ENCODE measurements at regions not wholly inside any gene's neighbourhood (a gene's known extent, or its start where the extent isn't known, plus 50 kb on each side); places are given as distances from the start of the nearest gene placed in this dataset.

DNA sequence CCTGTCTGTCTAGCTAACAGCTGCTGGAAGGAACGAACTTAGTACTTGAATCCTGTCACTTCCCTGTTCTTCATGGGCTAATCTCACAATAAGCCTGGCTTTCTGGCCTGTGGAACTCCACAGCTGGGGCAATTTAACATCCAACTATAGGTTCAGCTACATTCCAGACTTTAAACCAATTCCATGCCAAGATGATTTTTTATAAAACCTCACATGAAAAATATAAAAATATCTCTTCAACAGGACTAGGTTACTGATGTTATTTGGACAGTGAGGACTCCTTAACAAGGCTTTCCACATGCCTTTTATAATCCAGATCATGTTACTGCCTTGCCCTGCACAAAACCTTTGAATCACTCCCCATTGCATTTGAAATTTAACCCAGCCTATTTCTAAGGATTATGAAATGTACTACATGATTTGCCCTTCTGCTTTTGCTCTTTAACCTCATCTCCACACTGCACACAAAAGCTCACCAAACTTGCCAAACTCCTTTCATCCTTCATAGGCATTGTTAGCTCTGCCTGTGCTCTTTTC, 863.2 kb upstream of the CHAC2 start:
- TF ChIP-seq, protein P1, sequence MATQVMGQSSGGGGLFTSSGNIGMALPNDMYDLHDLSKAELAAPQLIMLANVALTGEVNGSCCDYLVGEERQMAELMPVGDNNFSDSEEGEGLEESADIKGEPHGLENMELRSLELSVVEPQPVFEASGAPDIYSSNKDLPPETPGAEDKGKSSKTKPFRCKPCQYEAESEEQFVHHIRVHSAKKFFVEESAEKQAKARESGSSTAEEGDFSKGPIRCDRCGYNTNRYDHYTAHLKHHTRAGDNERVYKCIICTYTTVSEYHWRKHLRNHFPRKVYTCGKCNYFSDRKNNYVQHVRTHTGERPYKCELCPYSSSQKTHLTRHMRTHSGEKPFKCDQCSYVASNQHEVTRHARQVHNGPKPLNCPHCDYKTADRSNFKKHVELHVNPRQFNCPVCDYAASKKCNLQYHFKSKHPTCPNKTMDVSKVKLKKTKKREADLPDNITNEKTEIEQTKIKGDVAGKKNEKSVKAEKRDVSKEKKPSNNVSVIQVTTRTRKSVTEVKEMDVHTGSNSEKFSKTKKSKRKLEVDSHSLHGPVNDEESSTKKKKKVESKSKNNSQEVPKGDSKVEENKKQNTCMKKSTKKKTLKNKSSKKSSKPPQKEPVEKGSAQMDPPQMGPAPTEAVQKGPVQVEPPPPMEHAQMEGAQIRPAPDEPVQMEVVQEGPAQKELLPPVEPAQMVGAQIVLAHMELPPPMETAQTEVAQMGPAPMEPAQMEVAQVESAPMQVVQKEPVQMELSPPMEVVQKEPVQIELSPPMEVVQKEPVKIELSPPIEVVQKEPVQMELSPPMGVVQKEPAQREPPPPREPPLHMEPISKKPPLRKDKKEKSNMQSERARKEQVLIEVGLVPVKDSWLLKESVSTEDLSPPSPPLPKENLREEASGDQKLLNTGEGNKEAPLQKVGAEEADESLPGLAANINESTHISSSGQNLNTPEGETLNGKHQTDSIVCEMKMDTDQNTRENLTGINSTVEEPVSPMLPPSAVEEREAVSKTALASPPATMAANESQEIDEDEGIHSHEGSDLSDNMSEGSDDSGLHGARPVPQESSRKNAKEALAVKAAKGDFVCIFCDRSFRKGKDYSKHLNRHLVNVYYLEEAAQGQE (IDR thresholded peaks at IDR 0.05; ENCODE audit: insufficient read depth in 1 of 2, low read depth in 2 of 2, low read length in 2 of 2): no peak
- TF ChIP-seq FOXP2 (optimal IDR thresholded peaks at IDR 0.05; ENCODE audit: borderline replicate concordance, extremely low read depth, extremely low read length, insufficient read depth) (no peak), POLR2AphosphoS5 (IDR thresholded peaks at IDR 0.05; ENCODE audit: low read depth, low read length) (no peak), SIN3A (IDR thresholded peaks at IDR 0.05; ENCODE audit: borderline replicate concordance, insufficient read depth, low read length) (no peak), TAF1 (IDR thresholded peaks at IDR 0.05; ENCODE audit: borderline replicate concordance, insufficient read depth, low read length) (no peak)

DNA sequence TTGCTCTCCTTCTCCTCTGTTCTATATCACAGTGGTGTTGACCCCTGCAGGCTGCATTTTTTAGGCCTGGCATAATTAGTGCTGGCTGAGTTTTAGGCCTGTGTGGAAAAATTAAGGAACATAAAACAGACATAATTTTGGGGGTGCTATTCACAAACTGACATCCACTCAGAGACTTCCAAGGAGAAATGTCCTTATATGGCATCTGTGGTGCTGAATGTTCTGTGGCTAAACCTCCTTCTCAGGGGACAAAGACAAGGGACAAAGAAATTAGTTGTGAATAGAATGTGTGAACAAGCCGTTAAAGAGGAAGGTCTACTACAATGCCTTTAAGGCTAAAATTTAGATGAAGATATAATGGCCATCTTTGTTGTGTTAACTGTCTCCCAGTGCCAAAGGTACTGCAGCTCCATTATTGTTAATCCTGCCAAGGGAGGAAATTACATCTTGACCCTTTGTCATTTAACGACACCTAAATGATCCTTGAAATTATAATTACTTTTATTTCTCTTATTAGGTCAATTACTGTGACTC, 870.0 kb upstream of the CHAC2 start:
- TF ChIP-seq TAF1 (IDR thresholded peaks at IDR 0.05; ENCODE audit: borderline replicate concordance, insufficient read depth, low read length) (no peak), FOXP2 (optimal IDR thresholded peaks at IDR 0.05; ENCODE audit: borderline replicate concordance, extremely low read depth, extremely low read length, insufficient read depth) (no peak), POLR2AphosphoS5 (IDR thresholded peaks at IDR 0.05; ENCODE audit: low read depth, low read length) (no peak), SIN3A (IDR thresholded peaks at IDR 0.05; ENCODE audit: borderline replicate concordance, insufficient read depth, low read length) (no peak)
- TF ChIP-seq, protein P1 (IDR thresholded peaks at IDR 0.05; ENCODE audit: insufficient read depth in 1 of 2, low read depth in 2 of 2, low read length in 2 of 2): no peak

DNA sequence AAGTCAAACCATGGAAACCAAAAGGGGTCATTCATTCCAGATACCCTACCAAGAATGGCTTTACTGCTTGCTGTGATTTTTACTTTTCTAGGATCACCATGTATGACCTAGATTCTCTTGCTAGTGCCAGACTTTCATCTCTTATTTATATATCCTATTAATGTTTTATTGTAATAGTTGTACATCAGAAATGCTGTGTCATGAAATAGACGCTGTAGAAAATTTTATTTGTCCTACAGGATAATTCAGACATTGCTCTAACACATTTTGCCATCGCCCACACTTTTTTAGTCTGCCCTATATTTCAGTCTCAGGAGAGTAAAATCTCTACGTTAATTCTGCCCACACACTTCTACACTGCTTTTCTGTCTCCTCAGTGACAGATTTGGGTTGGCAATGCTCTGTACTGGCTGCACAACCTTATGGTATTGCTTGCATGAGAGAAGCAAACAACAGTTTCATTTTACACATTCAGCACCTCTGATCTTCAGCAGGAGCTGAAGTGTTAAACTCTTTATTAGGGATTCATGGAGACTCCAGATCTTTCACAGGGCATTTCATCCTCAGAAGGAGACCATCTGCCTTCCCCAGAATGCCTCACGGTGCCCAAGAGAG, 871.8 kb upstream of the CHAC2 start:
- TF ChIP-seq TAF1 (IDR thresholded peaks at IDR 0.05; ENCODE audit: borderline replicate concordance, insufficient read depth, low read length): no peak
- TF ChIP-seq, protein P1 (IDR thresholded peaks at IDR 0.05; ENCODE audit: insufficient read depth in 1 of 2, low read depth in 2 of 2, low read length in 2 of 2): no peak

DNA sequence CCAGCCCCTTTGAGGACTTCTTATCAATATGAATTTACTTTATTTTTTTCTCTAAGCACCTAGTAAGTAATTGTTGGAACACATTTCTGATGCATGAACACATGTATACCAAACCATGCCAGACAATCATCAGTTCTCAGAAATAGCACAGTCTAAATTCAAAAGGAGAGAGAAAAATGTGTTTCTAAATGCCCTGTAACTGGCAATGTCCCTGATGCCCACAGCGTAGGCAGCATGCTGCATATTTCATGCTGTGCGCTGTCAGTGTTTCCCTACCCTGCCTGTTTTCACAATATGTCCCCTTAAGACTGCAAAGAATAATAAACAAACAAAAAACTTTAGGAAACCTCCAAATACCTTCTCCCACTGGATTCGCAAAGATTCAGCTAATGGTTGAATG, 881.0 kb upstream of the CHAC2 start:
- TF ChIP-seq SIN3A (IDR thresholded peaks at IDR 0.05; ENCODE audit: borderline replicate concordance, insufficient read depth, low read length) (no peak), POLR2AphosphoS5 (IDR thresholded peaks at IDR 0.05; ENCODE audit: low read depth, low read length) (no peak), TAF1 (IDR thresholded peaks at IDR 0.05; ENCODE audit: borderline replicate concordance, insufficient read depth, low read length) (no peak)
- TF ChIP-seq, protein P1 (IDR thresholded peaks at IDR 0.05; ENCODE audit: insufficient read depth in 1 of 2, low read depth in 2 of 2, low read length in 2 of 2): no peak

Measured in PFSK-1 (cell line).